ENCODE measurements at regions not wholly inside any gene's neighbourhood (a gene's known extent, or its start where the extent isn't known, plus 50 kb on each side); places are given as distances from the start of the nearest gene placed in this dataset.
A peak's percentile ranks its signal among the peaks of the same experiment; 100 is the strongest.
"Not testable (repeated sequence)": the region's sequence is repeated elsewhere in the genome, so short reads cannot be mapped to it uniquely, and the experiment has no call there.

- H4K20me1 ChIP-seq (ENCODE audit: insufficient read depth, low read length); H3K9me2 ChIP-seq (ENCODE audit: insufficient read depth, low read length); BruUV-seq (replicated peaks); H3K79me2 ChIP-seq (ENCODE audit: insufficient read depth, low read depth, low read length); H3K4me1 ChIP-seq (ENCODE audit: insufficient read depth, low read length, poor library complexity, severe bottlenecking); DNase-seq (ENCODE audit: low spot score); POLR2A ChIA-PET; H2AFZ ChIP-seq (ENCODE audit: low read length); H3K27ac ChIP-seq (ENCODE audit: low read depth, low read length, poor library complexity, severe bottlenecking); H3K4me3 ChIP-seq (ENCODE audit: low read depth, low read length, poor library complexity, severe bottlenecking); H3K4me2 ChIP-seq (ENCODE audit: low read length); H3K36me3 ChIP-seq (ENCODE audit: insufficient read depth, low read length); intact Hi-C loops (cut with micrococcal nuclease; ENCODE audit: unreplicated experiment); H3K9me3 ChIP-seq (ENCODE audit: low read length); CTCF ChIA-PET (ENCODE audit: unreplicated experiment): not testable (repeated sequence)
Observed at GRCh38 chr18:14239224-14239623, 107.0 kb upstream of the ZNF519 start.

- DNase-seq (ENCODE audit: low spot score); BruUV-seq (replicated peaks); POLR2A ChIA-PET: not testable (repeated sequence)
Observed at GRCh38 chr18:14236356-14237048, 104.3 kb upstream of the ZNF519 start.

GRCh38 chr18:14225286-14225679, 93.0 kb upstream of the ZNF519 start:
- H3K79me2 ChIP-seq (ENCODE audit: insufficient read depth, low read depth, low read length); H3K4me1 ChIP-seq (ENCODE audit: insufficient read depth, low read length, poor library complexity, severe bottlenecking); H2AFZ ChIP-seq (ENCODE audit: low read length); H3K9me3 ChIP-seq (ENCODE audit: low read length); H4K20me1 ChIP-seq (ENCODE audit: insufficient read depth, low read length); H3K4me2 ChIP-seq (ENCODE audit: low read length); DNase-seq (ENCODE audit: low spot score); H3K4me3 ChIP-seq (ENCODE audit: low read depth, low read length, poor library complexity, severe bottlenecking); H3K36me3 ChIP-seq (ENCODE audit: insufficient read depth, low read length); H3K9me2 ChIP-seq (ENCODE audit: insufficient read depth, low read length); CTCF ChIA-PET (ENCODE audit: unreplicated experiment); H3K27ac ChIP-seq (ENCODE audit: low read depth, low read length, poor library complexity, severe bottlenecking); intact Hi-C loops (cut with micrococcal nuclease; ENCODE audit: unreplicated experiment); POLR2A ChIA-PET: not testable (repeated sequence)
- TSS peak; percentile 69 for BruUV-seq (replicated peaks)

More at GRCh38 chr18:14236356-14237048, 104.3 kb upstream of the ZNF519 start:
- H3K9me3 ChIP-seq (ENCODE audit: low read length); H3K36me3 ChIP-seq (ENCODE audit: insufficient read depth, low read length); H3K27ac ChIP-seq (ENCODE audit: low read depth, low read length, poor library complexity, severe bottlenecking); H3K79me2 ChIP-seq (ENCODE audit: insufficient read depth, low read depth, low read length); H3K4me2 ChIP-seq (ENCODE audit: low read length); H2AFZ ChIP-seq (ENCODE audit: low read length); H4K20me1 ChIP-seq (ENCODE audit: insufficient read depth, low read length); CTCF ChIA-PET (ENCODE audit: unreplicated experiment); H3K4me3 ChIP-seq (ENCODE audit: low read depth, low read length, poor library complexity, severe bottlenecking); H3K9me2 ChIP-seq (ENCODE audit: insufficient read depth, low read length); intact Hi-C loops (cut with micrococcal nuclease; ENCODE audit: unreplicated experiment); H3K4me1 ChIP-seq (ENCODE audit: insufficient read depth, low read length, poor library complexity, severe bottlenecking): not testable (repeated sequence)

GRCh38 chr18:14224551-14225285, 92.5 kb upstream of the ZNF519 start:
- H2AFZ ChIP-seq (ENCODE audit: low read length); BruUV-seq (replicated peaks); H3K4me2 ChIP-seq (ENCODE audit: low read length); H3K4me1 ChIP-seq (ENCODE audit: insufficient read depth, low read length, poor library complexity, severe bottlenecking); H3K9me2 ChIP-seq (ENCODE audit: insufficient read depth, low read length); H3K79me2 ChIP-seq (ENCODE audit: insufficient read depth, low read depth, low read length); H4K20me1 ChIP-seq (ENCODE audit: insufficient read depth, low read length); H3K36me3 ChIP-seq (ENCODE audit: insufficient read depth, low read length); H3K4me3 ChIP-seq (ENCODE audit: low read depth, low read length, poor library complexity, severe bottlenecking); H3K9me3 ChIP-seq (ENCODE audit: low read length); intact Hi-C loops (cut with micrococcal nuclease; ENCODE audit: unreplicated experiment); CTCF ChIA-PET (ENCODE audit: unreplicated experiment); POLR2A ChIA-PET; H3K27ac ChIP-seq (ENCODE audit: low read depth, low read length, poor library complexity, severe bottlenecking); DNase-seq (ENCODE audit: low spot score): not testable (repeated sequence)

- H3K4me2 ChIP-seq (ENCODE audit: low read length); DNase-seq (ENCODE audit: low spot score); H3K4me1 ChIP-seq (ENCODE audit: insufficient read depth, low read length, poor library complexity, severe bottlenecking); H2AFZ ChIP-seq (ENCODE audit: low read length); intact Hi-C loops (cut with micrococcal nuclease; ENCODE audit: unreplicated experiment); CTCF ChIA-PET (ENCODE audit: unreplicated experiment); H3K4me3 ChIP-seq (ENCODE audit: low read depth, low read length, poor library complexity, severe bottlenecking); H3K36me3 ChIP-seq (ENCODE audit: insufficient read depth, low read length); H3K79me2 ChIP-seq (ENCODE audit: insufficient read depth, low read depth, low read length); H4K20me1 ChIP-seq (ENCODE audit: insufficient read depth, low read length); H3K9me2 ChIP-seq (ENCODE audit: insufficient read depth, low read length); POLR2A ChIA-PET; BruUV-seq (replicated peaks); H3K27ac ChIP-seq (ENCODE audit: low read depth, low read length, poor library complexity, severe bottlenecking); H3K9me3 ChIP-seq (ENCODE audit: low read length): not testable (repeated sequence)
Observed at GRCh38 chr18:14223919-14224318, 91.7 kb upstream of the ZNF519 start.

GRCh38 chr18:14223231-14223822, 91.1 kb upstream of the ZNF519 start:
- H3K4me1 ChIP-seq (ENCODE audit: insufficient read depth, low read length, poor library complexity, severe bottlenecking); H3K4me2 ChIP-seq (ENCODE audit: low read length); H3K9me3 ChIP-seq (ENCODE audit: low read length); POLR2A ChIA-PET; intact Hi-C loops (cut with micrococcal nuclease; ENCODE audit: unreplicated experiment); H3K36me3 ChIP-seq (ENCODE audit: insufficient read depth, low read length); H3K79me2 ChIP-seq (ENCODE audit: insufficient read depth, low read depth, low read length); H3K4me3 ChIP-seq (ENCODE audit: low read depth, low read length, poor library complexity, severe bottlenecking); CTCF ChIA-PET (ENCODE audit: unreplicated experiment); H4K20me1 ChIP-seq (ENCODE audit: insufficient read depth, low read length); H3K27ac ChIP-seq (ENCODE audit: low read depth, low read length, poor library complexity, severe bottlenecking); DNase-seq (ENCODE audit: low spot score); H2AFZ ChIP-seq (ENCODE audit: low read length); BruUV-seq (replicated peaks); H3K9me2 ChIP-seq (ENCODE audit: insufficient read depth, low read length): not testable (repeated sequence)
